Transverse colon (tissue), 4 donors: ENCODE measurements at regions not wholly inside any gene's neighbourhood (a gene's known extent, or its start where the extent isn't known, plus 50 kb on each side); places are given as distances from the start of the nearest gene placed in this dataset.

Source experiments
- DNase-seq: peaks from one replicate; pipeline ENCODE4 v3.0.0-alpha.2; 2019
- H3K27ac ChIP-seq, 4 donors: fragments of 200-600 bp; sonication (generic); 2 replicates each; pipeline ENCODE4 v1.5.1; 2016 to 2018; ENCODE audit warnings: inconsistent platforms in 4 of 4
- H3K27me3 ChIP-seq: fragments of 200-600 bp; sonication (generic); 2 replicates; pipeline ENCODE4 v1.5.1; 2017; ENCODE audit warnings: inconsistent platforms
- H3K36me3 ChIP-seq, 4 donors: fragments of 200-600 bp; sonication (generic); 2 replicates each; pipeline ENCODE4 v1.5.1; 2017 to 2019; ENCODE audit warnings: inconsistent platforms in 4 of 4
- H3K4me1 ChIP-seq, 4 donors: fragments of 200-600 bp; sonication (generic); 2 replicates each; pipeline ENCODE4 v1.5.1; 2017 to 2020; ENCODE audit warnings: inconsistent platforms in 4 of 4
- H3K4me3 ChIP-seq, 4 donors: fragments of 200-600 bp; sonication (generic); 1 replicate in 1 of 4; 2 replicates in 3 of 4; pipeline versions ENCODE4 v1.5.1 to v1.6.1; 2017 to 2019; ENCODE audit warnings: inconsistent platforms in 4 of 4
- H3K9me3 ChIP-seq, 2 donors: fragments of 200-600 bp; sonication (generic); 2 replicates each; pipeline ENCODE4 v1.5.1; 2017 to 2019; ENCODE audit warnings: inconsistent platforms in 2 of 2
- EP300 ChIP-seq: sonication (generic); formaldehyde crosslinking; IDR thresholded peaks from one replicate; pipeline ENCODE4 v1.6.1; 2017; ENCODE audit warnings: antibody characterized with exemption, low read depth
- POLR2A ChIP-seq: fragments of 450-650 bp; IDR thresholded peaks from one replicate; pipeline ENCODE4 v1.6.1; 2016; ENCODE audit warnings: antibody characterized with exemption, mild to moderate bottlenecking, moderate library complexity
- POLR2AphosphoS5 ChIP-seq, 3 donors: sonication (generic); formaldehyde crosslinking; IDR thresholded peaks; one replicate each; pipeline ENCODE4 v1.6.1; 2016; ENCODE audit warnings: antibody characterized with exemption in 3 of 3
- WGBS, 2 donors: methylation state at CpG; one replicate each; pipeline ENCODE4 v1.1.5; 2018; ENCODE audit warnings: low coverage in 1 of 2; 5-methylcytosine and 5-hydroxymethylcytosine counted together
- in situ Hi-C, 4 donors: fragments of 200-750 bp; cut with MboI; loops; one replicate each; pipeline versions ENCODE4 v1.15.0 to v1.15.1; 2017; ENCODE audit warnings: low sequenced_read_pairs in 3 of 4, low pct_ligation_motif_present in 1 of 4, low pct_unique_long_range_greater_than_20kb in 1 of 4
- intact Hi-C: fragments of 100-400 bp; cut with DNase I; formaldehyde crosslinking; loops from one replicate; pipeline ENCODE4 v1.15.1; 2023; ENCODE audit warnings: low total_unique reads
- TF ChIP-seq, protein P1 (sequence below), 5 experiments: fragments of 200-600 bp in 3 of 5; fragments of 450-650 bp in 2 of 5; sonication (generic) in 3 of 5; IDR thresholded peaks; 1 replicate in 2 of 5; 2 replicates in 3 of 5; pipeline ENCODE4 v1.5.1; 2016 to 2017; ENCODE audit warnings: antibody characterized with exemption in 5 of 5, inconsistent platforms in 3 of 5, mild to moderate bottlenecking in 2 of 5, moderate library complexity in 1 of 5

DNA sequence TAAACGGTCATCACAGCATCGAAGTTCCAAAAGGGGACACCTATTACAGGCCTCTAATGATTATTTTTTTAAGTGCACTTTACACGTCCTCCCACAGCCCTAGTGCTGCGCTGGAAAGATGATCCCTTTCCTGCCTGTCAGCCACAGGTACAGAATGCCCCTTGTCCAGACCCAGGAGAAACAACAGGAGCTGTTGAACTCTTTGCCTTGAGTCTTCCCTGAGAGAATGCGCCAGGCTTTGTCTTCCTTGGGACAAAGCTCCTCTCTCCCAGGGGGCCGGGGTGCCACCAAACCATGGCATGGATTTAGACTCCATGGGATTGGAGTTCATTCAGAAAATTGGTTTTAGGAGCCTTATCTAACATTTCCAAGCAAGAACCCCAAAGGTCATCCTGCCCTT is 319.0 kb upstream of the SOX11 start:
- intact Hi-C loops (no loop called here), in situ Hi-C loops (no loop called here)
- TF ChIP-seq POLR2AphosphoS5 (IDR thresholded peaks at IDR 0.05) (no peak), EP300 (no peak), POLR2A (no peak)
- TF ChIP-seq, protein P1, sequence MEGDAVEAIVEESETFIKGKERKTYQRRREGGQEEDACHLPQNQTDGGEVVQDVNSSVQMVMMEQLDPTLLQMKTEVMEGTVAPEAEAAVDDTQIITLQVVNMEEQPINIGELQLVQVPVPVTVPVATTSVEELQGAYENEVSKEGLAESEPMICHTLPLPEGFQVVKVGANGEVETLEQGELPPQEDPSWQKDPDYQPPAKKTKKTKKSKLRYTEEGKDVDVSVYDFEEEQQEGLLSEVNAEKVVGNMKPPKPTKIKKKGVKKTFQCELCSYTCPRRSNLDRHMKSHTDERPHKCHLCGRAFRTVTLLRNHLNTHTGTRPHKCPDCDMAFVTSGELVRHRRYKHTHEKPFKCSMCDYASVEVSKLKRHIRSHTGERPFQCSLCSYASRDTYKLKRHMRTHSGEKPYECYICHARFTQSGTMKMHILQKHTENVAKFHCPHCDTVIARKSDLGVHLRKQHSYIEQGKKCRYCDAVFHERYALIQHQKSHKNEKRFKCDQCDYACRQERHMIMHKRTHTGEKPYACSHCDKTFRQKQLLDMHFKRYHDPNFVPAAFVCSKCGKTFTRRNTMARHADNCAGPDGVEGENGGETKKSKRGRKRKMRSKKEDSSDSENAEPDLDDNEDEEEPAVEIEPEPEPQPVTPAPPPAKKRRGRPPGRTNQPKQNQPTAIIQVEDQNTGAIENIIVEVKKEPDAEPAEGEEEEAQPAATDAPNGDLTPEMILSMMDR (IDR thresholded peaks at IDR 0.05) = no peak
- Histone ChIP-seq H3K27ac (no peak overlapping the region), H3K27me3 (no peaks in the 10 kb centered on the region), H3K36me3 (no peaks in the 10 kb centered on the region), H3K4me1 (no peaks in the 10 kb centered on the region), H3K9me3 (no peaks in the 10 kb centered on the region), H3K4me3 (no peak overlapping the region)
- DNase-seq = no peak
- 52% methylated on average over 6 of the region's 6 CpGs; no CpG with 5 or more reads in 1 of the 2 donors for WGBS, 2 donors

DNA sequence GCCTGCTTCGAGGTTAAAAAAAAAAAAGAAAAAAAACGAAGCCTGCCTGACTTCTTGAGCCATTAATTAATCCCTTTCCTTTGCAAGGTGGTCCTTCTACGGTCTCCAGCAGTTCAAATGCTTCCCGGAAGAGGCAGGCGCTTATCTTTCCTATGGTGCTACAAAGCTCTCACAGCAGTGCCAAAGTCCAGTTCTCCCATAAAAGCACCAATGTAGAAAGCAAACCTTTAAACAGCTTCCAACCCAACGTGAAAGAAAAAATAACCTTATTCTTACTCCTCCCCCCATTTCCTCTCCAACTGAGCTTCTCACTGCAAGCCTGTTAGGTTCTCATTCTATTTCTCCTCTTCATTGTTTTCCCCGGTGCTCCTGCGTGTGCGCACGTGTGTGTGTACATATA is 317.4 kb upstream of the SOX11 start:
- in situ Hi-C loops = no loop called here
- Histone ChIP-seq H3K4me1 (no peaks in the 10 kb centered on the region), H3K27me3 (no peaks in the 10 kb centered on the region), H3K36me3 (no peaks in the 10 kb centered on the region), H3K9me3 (no peaks in the 10 kb centered on the region), H3K27ac (no peak overlapping the region), H3K4me3 (no peak overlapping the region)
- no peak for DNase-seq
- intact Hi-C loops = no loop called here
- no peak for TF ChIP-seq POLR2A
- no peak for TF ChIP-seq POLR2AphosphoS5 (IDR thresholded peaks at IDR 0.05)
- TF ChIP-seq, protein P1 (IDR thresholded peaks at IDR 0.05) = no peak
- TF ChIP-seq EP300 = no peak
- WGBS, 2 donors = 37 to 38% methylated on average over 10 of the region's 10 CpGs

DNA sequence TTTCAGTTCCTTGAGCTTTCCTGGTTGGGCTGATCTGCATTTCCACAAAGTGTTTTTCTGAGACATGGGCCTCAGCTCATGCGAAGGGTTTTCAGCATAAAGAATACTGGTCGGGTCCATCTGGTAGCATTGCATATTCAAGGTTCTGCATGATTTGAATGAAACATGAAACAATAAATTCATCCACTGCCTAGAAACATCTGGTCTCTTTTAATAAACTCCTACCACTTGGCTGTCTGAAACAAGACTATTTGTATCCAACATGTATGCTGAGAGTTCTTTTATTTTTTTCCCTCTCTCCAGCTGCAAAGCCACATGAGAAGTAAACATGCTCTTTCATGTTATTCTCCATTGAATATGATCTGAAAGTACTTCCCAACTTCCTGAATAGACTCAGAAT is 314.9 kb upstream of the SOX11 start:
- no peaks in the 10 kb centered on the region for H3K9me3 ChIP-seq
- no peaks in the 10 kb centered on the region for H3K27me3 ChIP-seq
- no peak for TF ChIP-seq POLR2A
- TF ChIP-seq, protein P1 (IDR thresholded peaks at IDR 0.05) = no peak
- no peak for TF ChIP-seq POLR2AphosphoS5 (IDR thresholded peaks at IDR 0.05)
- no peak for TF ChIP-seq EP300
- DNase-seq = no peak
- no peaks in the 10 kb centered on the region for H3K36me3 ChIP-seq
- no peak overlapping the region for H3K27ac ChIP-seq
- intact Hi-C loops = no loop called here
- in situ Hi-C loops = no loop called here
- 83% methylated on average over 2 of the region's 2 CpGs; no CpG with 5 or more reads in 1 of the 2 donors for WGBS, 2 donors
- H3K4me3 ChIP-seq = no peak overlapping the region
- H3K4me1 ChIP-seq = no peaks in the 10 kb centered on the region

DNA sequence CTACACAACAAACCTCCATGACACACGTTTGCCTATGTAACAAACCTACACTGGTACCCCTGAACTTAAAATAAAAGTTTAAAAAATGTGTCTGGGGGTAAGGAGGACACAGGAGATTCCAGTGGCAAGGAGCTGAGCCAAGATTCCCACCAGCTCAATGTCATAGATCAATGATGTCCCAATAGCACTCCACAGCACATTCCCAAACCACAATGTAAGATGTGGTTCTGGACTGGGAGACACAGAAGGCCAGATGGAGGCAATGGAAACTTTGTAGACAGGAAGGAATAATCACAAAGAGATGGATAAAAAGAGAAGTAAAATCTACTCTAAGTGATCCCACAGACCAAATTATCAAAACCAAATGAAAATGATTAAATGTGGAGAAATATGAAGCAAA is 312.4 kb upstream of the SOX11 start:
- DNase-seq = no peak
- no peaks in the 10 kb centered on the region for H3K27me3 ChIP-seq
- no peak overlapping the region for H3K27ac ChIP-seq
- in situ Hi-C loops = no loop called here
- no peaks in the 10 kb centered on the region for H3K4me1 ChIP-seq
- intact Hi-C loops = no loop called here
- H3K9me3 ChIP-seq = no peaks in the 10 kb centered on the region
- 41 to 67% methylated on average over 1 of the region's 1 CpG for WGBS, 2 donors
- TF ChIP-seq EP300 (no peak), POLR2AphosphoS5 (IDR thresholded peaks at IDR 0.05) (no peak), POLR2A (no peak)
- TF ChIP-seq, protein P1 (IDR thresholded peaks at IDR 0.05) = no peak
- no peaks in the 10 kb centered on the region for H3K36me3 ChIP-seq
- H3K4me3 ChIP-seq = no peak overlapping the region
